HUES48 (cell line): ENCODE measurements at regions not wholly inside any gene's neighbourhood (a gene's known extent, or its start where the extent isn't known, plus 50 kb on each side); places are given as distances from the start of the nearest gene placed in this dataset.

Experiments used
- H3K27ac ChIP-seq: one replicate; pipeline ENCODE4 v1.7.0; 2013; ENCODE audit warnings: low read depth, low read length, inconsistent platforms
- H3K27me3 ChIP-seq: 2 replicates; pipeline ENCODE4 v1.6.1; 2013; ENCODE audit warnings: mild to moderate bottlenecking, low read length; ENCODE audit not compliant: control insufficient read depth, insufficient read depth
- H3K36me3 ChIP-seq: 2 replicates; pipeline ENCODE4 v1.6.1; 2013; ENCODE audit warnings: low read length; ENCODE audit not compliant: control insufficient read depth, insufficient read depth
- H3K4me1 ChIP-seq: 2 replicates; pipeline ENCODE4 v1.6.1; 2013; ENCODE audit warnings: mild to moderate bottlenecking, low read length; ENCODE audit not compliant: control insufficient read depth, insufficient read depth
- H3K4me3 ChIP-seq: 2 replicates; pipeline ENCODE4 v1.5.1; 2013; ENCODE audit warnings: mild to moderate bottlenecking, low read depth, low read length
- H3K9ac ChIP-seq: 2 replicates; pipeline ENCODE4 v1.6.1; 2013; ENCODE audit warnings: mild to moderate bottlenecking, low read depth, low read length, moderate library complexity
- H3K9me3 ChIP-seq: 2 replicates; pipeline ENCODE4 v1.6.1; 2013; ENCODE audit warnings: low read length; ENCODE audit not compliant: control insufficient read depth, insufficient read depth

DNA sequence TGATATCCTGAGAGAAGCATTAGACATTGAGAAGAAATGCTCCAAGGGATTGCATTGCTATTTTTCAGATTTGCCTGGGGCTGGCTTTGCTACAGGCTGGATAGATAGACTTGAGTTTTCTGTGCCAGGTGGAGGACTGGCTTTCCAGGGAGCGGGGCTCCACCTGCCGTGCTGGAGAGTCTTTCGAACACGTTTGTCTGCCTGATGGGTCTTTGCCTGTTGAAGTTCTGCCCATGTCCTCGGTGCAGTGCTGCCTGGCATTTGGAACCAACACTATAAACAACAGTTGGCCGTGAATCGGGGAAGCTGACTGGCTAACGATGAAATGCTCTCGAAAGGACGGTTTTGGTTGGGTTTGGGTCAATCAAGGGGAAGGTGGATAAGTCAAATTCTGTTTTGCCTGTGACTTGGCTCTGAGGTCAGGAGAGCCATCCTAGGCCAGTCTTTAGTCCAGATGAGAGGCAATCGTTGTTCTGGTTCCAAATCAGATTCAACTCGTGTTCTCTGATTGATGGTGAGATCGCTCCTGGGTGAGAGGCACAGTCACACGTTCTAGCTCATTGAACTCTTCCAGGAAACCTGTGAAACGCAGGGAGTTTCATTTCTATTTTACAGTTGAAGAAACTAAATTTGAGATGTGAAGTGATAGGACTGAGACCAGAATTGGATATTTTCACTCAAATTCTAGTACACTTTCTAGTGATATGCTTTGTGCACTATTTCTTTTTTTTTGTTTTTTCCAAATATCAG lies 599.0 kb downstream of the TYW1 start:
- Histone ChIP-seq H3K4me3 (no peak overlapping the region), H3K27me3 (no peaks in the 10 kb centered on the region)

GRCh38 chr7:67597161-67597560 lies 600.5 kb downstream of the TYW1 start:
- H3K27me3 ChIP-seq: no peaks in the 10 kb centered on the region
- no peaks in the 10 kb centered on the region for H3K4me1 ChIP-seq
- no peak overlapping the region for H3K27ac ChIP-seq
- no peaks in the 10 kb centered on the region for H3K36me3 ChIP-seq
- H3K4me3 ChIP-seq: no peak overlapping the region
- H3K9ac ChIP-seq: no peak overlapping the region
- H3K9me3 ChIP-seq: no peaks in the 10 kb centered on the region

More for the DNA sequence above, 599.0 kb downstream of the TYW1 start:
- no peak overlapping the region for H3K9ac ChIP-seq
- H3K4me1 ChIP-seq: no peaks in the 10 kb centered on the region
- no peak overlapping the region for H3K27ac ChIP-seq
- H3K36me3 ChIP-seq: no peaks in the 10 kb centered on the region
- H3K9me3 ChIP-seq: no peaks in the 10 kb centered on the region

DNA sequence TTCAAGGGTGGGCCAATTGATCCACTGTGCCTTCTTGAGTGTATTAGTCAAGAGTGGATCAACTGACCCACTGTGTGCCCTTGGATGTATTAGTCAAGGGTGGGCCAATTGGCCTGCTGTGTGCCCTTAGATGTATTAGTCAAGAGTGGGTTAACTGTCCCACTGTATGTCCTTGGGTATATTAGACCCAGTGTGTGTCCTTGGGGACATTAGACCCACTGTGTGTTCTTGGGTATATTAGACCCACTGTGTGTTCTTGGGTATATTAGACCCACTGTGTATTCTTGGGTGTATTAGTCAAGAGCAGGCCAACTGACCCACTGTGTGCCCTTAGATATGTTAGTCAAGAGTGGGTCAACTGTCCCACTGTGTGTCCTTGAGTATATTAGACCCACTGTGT lies 601.8 kb downstream of the TYW1 start:
- no peak overlapping the region for H3K27ac ChIP-seq
- H3K4me3 ChIP-seq: no peak overlapping the region
- H3K9me3 ChIP-seq: no peaks in the 10 kb centered on the region
- H3K4me1 ChIP-seq: no peaks in the 10 kb centered on the region
- no peaks in the 10 kb centered on the region for H3K27me3 ChIP-seq
- no peak overlapping the region for H3K9ac ChIP-seq
- H3K36me3 ChIP-seq: no peaks in the 10 kb centered on the region

DNA sequence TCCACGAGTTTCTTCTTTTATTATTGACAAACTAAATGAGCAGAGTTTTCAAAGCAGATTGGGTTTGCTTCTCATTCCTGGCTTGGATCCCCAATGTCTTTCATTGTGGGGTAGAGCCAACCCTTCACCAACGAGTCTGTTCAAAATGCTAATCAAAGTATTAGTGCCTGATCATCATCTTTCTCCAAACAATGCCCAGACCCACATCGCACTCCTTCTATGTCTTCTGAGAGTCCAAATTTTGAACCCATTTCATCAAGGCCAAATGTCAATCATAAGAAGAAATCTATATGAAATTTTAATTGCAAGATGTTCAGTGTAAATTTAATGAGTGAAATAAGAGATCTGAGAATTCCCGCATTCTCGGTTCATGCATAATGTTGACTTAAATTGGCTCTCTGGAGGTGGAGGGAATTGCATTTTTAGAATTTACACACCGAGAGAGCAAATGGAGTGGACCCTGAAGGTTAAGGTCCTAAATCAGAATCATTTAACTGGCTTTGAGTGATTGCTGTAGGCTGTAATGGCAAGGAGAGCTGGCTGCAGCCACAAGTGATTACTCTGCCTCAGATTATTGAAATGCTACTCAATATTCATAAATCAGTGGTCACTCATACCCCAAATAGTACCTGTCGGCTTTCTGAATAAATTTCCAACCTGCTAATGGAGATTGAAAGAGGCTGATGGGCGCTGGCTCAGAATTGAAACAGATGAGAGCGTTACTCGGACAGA lies 602.9 kb downstream of the TYW1 start:
- H3K36me3 ChIP-seq: no peaks in the 10 kb centered on the region
- H3K9ac ChIP-seq: no peak overlapping the region
- H3K9me3 ChIP-seq: no peaks in the 10 kb centered on the region
- H3K27me3 ChIP-seq: no peaks in the 10 kb centered on the region
- H3K27ac ChIP-seq: no peak overlapping the region
- no peak overlapping the region for H3K4me3 ChIP-seq
- H3K4me1 ChIP-seq: no peaks in the 10 kb centered on the region

GRCh38 chr7:67602246-67602887 lies 605.7 kb downstream of the TYW1 start:
- Histone ChIP-seq H3K27ac (no peak overlapping the region), H3K4me3 (no peak overlapping the region), H3K27me3 (no peaks in the 10 kb centered on the region), H3K9ac (no peak overlapping the region), H3K36me3 (no peaks in the 10 kb centered on the region), H3K4me1 (peaks cover under 1% of the 10 kb centered on the region; the same call in 1 of the 2 replicates), H3K9me3 (no peaks in the 10 kb centered on the region)

DNA sequence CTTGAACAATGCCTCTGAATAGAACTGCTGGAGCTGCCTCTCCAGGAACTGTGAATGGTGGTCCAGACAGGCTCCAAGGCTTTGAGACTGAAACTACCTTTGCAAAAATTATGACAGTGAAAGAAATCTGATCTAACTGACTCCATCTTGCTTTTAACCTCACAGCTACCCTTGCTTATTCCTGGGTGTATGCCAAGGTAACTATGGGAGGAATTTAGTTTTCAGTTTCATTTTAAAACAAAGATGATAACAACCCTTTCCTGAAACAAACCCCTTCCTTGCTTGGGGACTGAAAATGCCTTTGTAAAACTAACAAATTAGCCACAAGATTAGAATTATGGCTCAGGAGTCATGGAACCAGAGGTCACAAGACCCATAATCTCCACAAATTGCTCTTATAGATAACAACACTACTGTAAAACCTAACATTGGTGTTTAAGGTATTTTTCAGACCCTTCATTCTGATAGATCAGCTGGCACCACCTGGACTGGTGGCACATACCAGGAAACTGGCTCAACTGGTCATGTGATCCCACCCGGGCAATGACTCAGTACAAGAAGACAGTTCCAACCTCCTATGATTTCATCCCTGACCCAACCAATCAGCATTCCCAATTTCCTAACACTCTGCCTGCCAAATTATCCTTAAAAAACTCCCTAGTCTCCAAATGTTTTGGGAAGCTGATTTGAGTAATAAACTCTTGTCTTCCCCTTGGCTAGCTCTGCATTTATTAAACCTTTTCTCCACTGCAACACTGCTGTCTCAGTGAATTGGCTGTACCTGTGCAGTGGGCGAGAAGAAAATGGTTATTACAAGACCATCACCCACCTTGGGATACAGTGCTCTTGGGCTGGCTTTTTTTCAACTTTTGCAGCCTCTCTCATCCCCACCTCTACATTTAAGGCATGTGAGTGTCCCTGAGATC lies 608.1 kb downstream of the TYW1 start:
- no peaks in the 10 kb centered on the region for H3K27me3 ChIP-seq
- H3K4me1 ChIP-seq: peaks cover 7% of the 10 kb centered on the region
- no peaks in the 10 kb centered on the region for H3K36me3 ChIP-seq
- H3K27ac ChIP-seq: no peak overlapping the region
- no peak overlapping the region for H3K4me3 ChIP-seq
- no peaks in the 10 kb centered on the region for H3K9me3 ChIP-seq
- H3K9ac ChIP-seq: no peak overlapping the region

- peaks cover 5% of the 10 kb centered on the region; the same call in 1 of the 2 replicates for H3K9me3 ChIP-seq
- H3K4me1 ChIP-seq: peaks cover 7% of the 10 kb centered on the region
- H3K4me3 ChIP-seq: no peak overlapping the region
- H3K27me3 ChIP-seq: no peaks in the 10 kb centered on the region
- no peak overlapping the region for H3K27ac ChIP-seq
- no peaks in the 10 kb centered on the region for H3K36me3 ChIP-seq
- H3K9ac ChIP-seq: no peak overlapping the region
These were observed 612.2 kb downstream of the TYW1 start for GRCh38 chr7:67608806-67609205.

GRCh38 chr7:67610897-67611296 lies 614.3 kb downstream of the TYW1 start:
- Histone ChIP-seq H3K9ac (no peak overlapping the region), H3K27ac (no peak overlapping the region), H3K4me3 (no peak overlapping the region), H3K9me3 (peaks cover 5% of the 10 kb centered on the region; the same call in 1 of the 2 replicates), H3K27me3 (no peaks in the 10 kb centered on the region), H3K36me3 (no peaks in the 10 kb centered on the region), H3K4me1 (peaks cover 7% of the 10 kb centered on the region)

GRCh38 chr7:67614843-67615242 lies 618.2 kb downstream of the TYW1 start:
- H3K9ac ChIP-seq: no peak overlapping the region
- no peaks in the 10 kb centered on the region for H3K27me3 ChIP-seq
- H3K4me3 ChIP-seq: no peak overlapping the region
- H3K9me3 ChIP-seq: peaks cover 5% of the 10 kb centered on the region; the same call in 1 of the 2 replicates
- H3K4me1 ChIP-seq: peaks cover 7% of the 10 kb centered on the region; the same call in 1 of the 2 replicates
- no peak overlapping the region for H3K27ac ChIP-seq
- H3K36me3 ChIP-seq: no peaks in the 10 kb centered on the region

DNA sequence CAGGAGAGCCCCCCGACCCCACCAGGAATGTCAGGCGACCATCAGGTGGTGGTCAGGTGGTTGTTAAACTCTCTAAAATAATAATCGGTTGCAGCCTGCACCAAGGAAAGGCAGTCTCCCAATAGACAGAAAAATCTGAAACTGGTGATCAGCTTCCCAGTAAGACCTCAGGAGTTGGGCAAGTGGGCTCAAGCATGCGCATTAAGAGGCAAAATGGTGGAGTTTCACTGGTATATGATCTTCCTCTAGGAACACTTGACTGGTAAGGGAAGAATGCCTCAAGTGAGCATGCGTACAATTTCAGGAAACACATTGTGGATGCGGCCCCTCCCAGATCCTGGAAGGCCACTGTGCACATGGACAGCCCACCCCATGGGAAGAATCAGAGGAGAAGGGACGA lies 619.9 kb downstream of the TYW1 start:
- Histone ChIP-seq H3K9me3 (peaks cover 5% of the 10 kb centered on the region; the same call in 1 of the 2 replicates), H3K36me3 (no peaks in the 10 kb centered on the region), H3K9ac (no peak overlapping the region), H3K27ac (no peak overlapping the region), H3K4me3 (no peak overlapping the region), H3K27me3 (peaks cover 6% of the 10 kb centered on the region), H3K4me1 (peaks cover 11% of the 10 kb centered on the region; the same call in 1 of the 2 replicates)
